Progenitor cell of endocrine pancreas (in vitro differentiated cells): ENCODE measurements at regions not wholly inside any gene's neighbourhood (a gene's known extent, or its start where the extent isn't known, plus 50 kb on each side); places are given as distances from the start of the nearest gene placed in this dataset.

Experiments
- DNase-seq: peaks from one replicate; pipeline ENCODE4 v3.0.0; 2021; ENCODE audit warnings: low spot score; ENCODE audit not compliant: unreplicated experiment
- H3K27ac Mint-ChIP-seq: 2 replicates; pipeline ENCODE4 v1.8.0; 2021; ENCODE audit warnings: mild to moderate bottlenecking, moderate library complexity, mixed read lengths
- H3K27me3 Mint-ChIP-seq: 2 replicates; pipeline ENCODE4 v1.8.0; 2021; ENCODE audit warnings: mixed read lengths
- H3K36me3 Mint-ChIP-seq: 2 replicates; pipeline ENCODE4 v1.8.0; 2022; ENCODE audit warnings: mixed read lengths; ENCODE audit not compliant: insufficient read depth
- H3K4me1 Mint-ChIP-seq: 2 replicates; pipeline ENCODE4 v1.8.0; 2021; ENCODE audit warnings: low read depth, mixed read lengths
- H3K4me3 Mint-ChIP-seq: 2 replicates; pipeline ENCODE4 v1.8.0; 2021; ENCODE audit warnings: low read depth, mild to moderate bottlenecking, moderate library complexity, mixed read lengths
- H3K9me3 Mint-ChIP-seq: 2 replicates; pipeline ENCODE4 v1.8.0; 2021; ENCODE audit warnings: low read depth, mixed read lengths
- CTCF ChIP-seq: fragments of 200-600 bp; sonication (generic); IDR thresholded peaks from one replicate; pipeline ENCODE4 v1.5.0; 2021; ENCODE audit warnings: antibody characterized with exemption, mild to moderate bottlenecking; ENCODE audit not compliant: unreplicated experiment

DNA sequence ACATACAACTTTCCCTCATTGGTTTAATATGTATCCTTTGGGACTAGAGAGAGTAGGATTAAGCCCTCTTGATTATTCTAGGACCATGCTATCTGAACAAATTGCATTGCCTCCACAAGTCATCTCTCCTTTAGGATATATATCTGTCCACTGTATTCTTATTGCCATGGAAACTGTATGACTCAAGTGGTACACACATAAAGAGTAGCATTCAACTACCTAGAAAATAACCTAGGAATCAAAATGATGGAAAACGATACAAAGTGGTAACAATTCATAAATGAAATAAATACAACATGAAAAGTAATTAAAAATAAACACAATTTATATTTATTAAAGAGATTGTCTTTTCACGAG is 212.1 kb upstream of the P2RY1 start:
- H3K9me3 Mint-ChIP-seq: no peaks in the 10 kb centered on the region
- no peaks in the 10 kb centered on the region for H3K36me3 Mint-ChIP-seq
- peaks cover 19% of the 10 kb centered on the region for H3K27me3 Mint-ChIP-seq

GRCh38 chr3:152623286-152623911 is 211.5 kb upstream of the P2RY1 start:
- no peak overlapping the region for H3K27ac Mint-ChIP-seq

More for the DNA sequence above, 212.1 kb upstream of the P2RY1 start:
- Mint-ChIP-seq H3K4me3 (no peak overlapping the region), H3K4me1 (peaks cover 13% of the 10 kb centered on the region), H3K27ac (no peak overlapping the region)
- DNase-seq: no peak
- TF ChIP-seq CTCF: no peak

GRCh38 chr3:152626226-152626625 is 208.7 kb upstream of the P2RY1 start:
- Mint-ChIP-seq H3K9me3 (no peaks in the 10 kb centered on the region), H3K27ac (no peak overlapping the region), H3K27me3 (peaks cover 8% of the 10 kb centered on the region), H3K36me3 (no peaks in the 10 kb centered on the region), H3K4me1 (peaks cover 10% of the 10 kb centered on the region), H3K4me3 (no peak overlapping the region)
- no peak for DNase-seq
- no peak for TF ChIP-seq CTCF

More at GRCh38 chr3:152623286-152623911, 211.5 kb upstream of the P2RY1 start:
- Mint-ChIP-seq H3K9me3 (no peaks in the 10 kb centered on the region), H3K4me3 (no peak overlapping the region), H3K4me1 (peaks cover 13% of the 10 kb centered on the region), H3K27me3 (peaks cover 19% of the 10 kb centered on the region), H3K36me3 (no peaks in the 10 kb centered on the region)
- no peak for TF ChIP-seq CTCF
- no peak for DNase-seq

DNA sequence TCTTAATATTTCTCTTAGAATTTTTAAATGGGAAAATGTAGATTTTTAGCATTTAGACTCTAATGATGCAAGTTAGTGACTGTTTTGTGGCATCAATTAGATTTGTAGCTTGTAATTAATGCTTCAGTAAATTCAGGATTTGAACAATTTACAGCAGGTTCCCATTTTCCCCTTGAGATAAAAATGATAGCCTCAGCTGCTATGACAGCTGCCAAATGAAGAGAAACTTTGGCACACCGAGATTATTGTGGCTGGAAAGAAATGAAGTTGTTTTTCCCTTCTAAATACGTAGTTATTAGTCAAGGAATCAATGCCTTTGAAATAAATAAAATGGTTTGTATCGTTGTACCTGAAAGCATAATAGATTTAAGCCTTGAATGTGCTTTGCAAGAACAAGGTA is 206.4 kb upstream of the P2RY1 start:
- Mint-ChIP-seq H3K27ac (no peak overlapping the region), H3K27me3 (peaks cover 6% of the 10 kb centered on the region)
- TF ChIP-seq CTCF: no peak

DNA sequence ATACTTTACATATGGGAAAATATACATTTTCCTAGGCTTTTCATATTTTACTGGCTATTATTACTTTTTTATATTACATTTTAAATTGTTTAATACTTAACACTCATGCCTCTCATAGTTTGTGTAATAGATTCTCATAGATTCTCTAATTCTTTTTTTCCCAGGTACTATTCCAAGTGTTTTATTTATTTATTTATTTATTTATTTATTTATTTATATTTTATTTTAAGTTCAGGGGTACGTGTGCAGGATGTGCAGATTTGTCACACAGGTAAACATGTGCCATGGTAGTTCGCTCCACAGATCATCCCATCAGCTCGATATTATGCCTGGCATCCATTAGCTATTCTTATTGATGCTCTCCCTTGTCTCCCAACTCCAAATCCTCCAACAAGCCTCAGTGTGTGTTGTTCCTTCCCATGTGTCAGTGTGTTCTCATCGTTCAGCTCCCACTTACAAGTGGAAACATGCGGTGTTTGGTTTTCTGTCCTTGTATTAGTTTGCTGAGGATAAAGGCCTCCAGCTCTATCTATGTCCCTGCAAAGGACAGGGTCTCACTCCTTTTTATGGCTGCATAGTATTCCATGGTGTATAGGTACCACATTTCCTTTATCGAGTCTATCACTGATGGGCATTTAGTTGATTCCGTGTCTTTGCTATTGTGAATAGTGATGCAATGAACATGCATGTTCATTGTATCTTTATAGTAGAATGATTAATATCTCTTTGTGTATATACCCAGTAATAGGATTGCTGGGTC is 205.4 kb upstream of the P2RY1 start:
- Mint-ChIP-seq H3K4me1 (no peaks in the 10 kb centered on the region), H3K27me3 (no peaks in the 10 kb centered on the region), H3K27ac (no peak overlapping the region), H3K9me3 (no peaks in the 10 kb centered on the region), H3K36me3 (no peaks in the 10 kb centered on the region), H3K4me3 (no peak overlapping the region)
- DNase-seq: no peak
- TF ChIP-seq CTCF: no peak

More for the DNA sequence above, 206.4 kb upstream of the P2RY1 start:
- Mint-ChIP-seq H3K9me3 (no peaks in the 10 kb centered on the region), H3K4me3 (no peak overlapping the region), H3K4me1 (no peaks in the 10 kb centered on the region), H3K36me3 (no peaks in the 10 kb centered on the region)
- no peak for DNase-seq
